K562 (cell line): ENCODE measurements at regions not wholly inside any gene's neighbourhood (a gene's known extent, or its start where the extent isn't known, plus 50 kb on each side); places are given as distances from the start of the nearest gene placed in this dataset.

Source experiments
- C11orf30 ChIP-seq: fragments of 450-650 bp; IDR thresholded peaks from 2 replicates; pipeline ENCODE4 v1.6.1; 2016; ENCODE audit warnings: low read depth, mild to moderate bottlenecking
- CEBPG ChIP-seq, 3 experiments: fragments of 200-800 bp in 1 of 3; sonication (Bioruptor generic) in 1 of 3; sonication (generic) in 1 of 3; formaldehyde crosslinking in 1 of 3; IDR thresholded peaks in 2 of 3; conservative IDR thresholded peaks in 1 of 3; 2 replicates each; pipeline versions ENCODE4 v1.6.1 to v1.8.0; 2016 to 2022; ENCODE audit warnings: missing compliant biosample characterization in 2 of 3, missing genetic modification characterization in 2 of 3, mild to moderate bottlenecking in 1 of 3, missing genetic modification reagents in 1 of 3
- ERF ChIP-seq: fragments of 450-650 bp; formaldehyde crosslinking; IDR thresholded peaks from 2 replicates; pipeline ENCODE4 v1.4.0; 2020; ENCODE audit warnings: mild to moderate bottlenecking, mixed read lengths
- EWSR1 ChIP-seq: fragments of 450-650 bp; IDR thresholded peaks from 2 replicates; pipeline ENCODE4 v1.6.1; 2018; ENCODE audit warnings: borderline replicate concordance, mild to moderate bottlenecking, low read depth, moderate library complexity; ENCODE audit not compliant: partially characterized antibody
- FOXK1 ChIP-seq: sonication (generic); formaldehyde crosslinking; IDR thresholded peaks from 2 replicates; pipeline ENCODE4 v1.8.0; 2022; ENCODE audit warnings: missing genetic modification reagents, mild to moderate bottlenecking, borderline replicate concordance
- FUS ChIP-seq: fragments of 200-400 bp; formaldehyde crosslinking; optimal IDR thresholded peaks from 2 replicates; pipeline ENCODE3; 2017; ENCODE audit warnings: low read depth, low read length
- GTF2A2 ChIP-seq: IDR thresholded peaks from 2 replicates; pipeline ENCODE4 v1.6.1; 2016; ENCODE audit warnings: mild to moderate bottlenecking, missing genetic modification characterization, missing compliant biosample characterization
- HMG20B ChIP-seq: fragments of 250-450 bp; sonication (Bioruptor Pico); IDR thresholded peaks from 2 replicates; pipeline ENCODE4 v1.5.0; 2021; ENCODE audit warnings: mild to moderate bottlenecking
- KAT8 ChIP-seq: fragments of 450-650 bp; IDR thresholded peaks from 2 replicates; pipeline ENCODE4 v1.6.1; 2016; ENCODE audit warnings: low read depth, mild to moderate bottlenecking
- MLLT1 ChIP-seq, 2 experiments: fragments of 450-650 bp; IDR thresholded peaks; 2 replicates each; pipeline ENCODE4 v1.6.1; 2016
- MTA3 ChIP-seq: fragments of 450-650 bp; formaldehyde crosslinking; IDR thresholded peaks from 2 replicates; pipeline ENCODE4 v1.6.1; 2017; ENCODE audit warnings: mild to moderate bottlenecking, borderline replicate concordance
- MYBL2 ChIP-seq, 2 experiments: fragments of 450-650 bp in 1 of 2; sonication (generic) in 1 of 2; formaldehyde crosslinking in 1 of 2; IDR thresholded peaks; 2 replicates each; pipeline versions ENCODE4 v1.6.1 to v1.8.1; 2017 to 2022; ENCODE audit warnings: borderline replicate concordance in 1 of 2, inconsistent platforms in 1 of 2, low read depth in 1 of 2, mild to moderate bottlenecking in 1 of 2, missing genetic modification reagents in 1 of 2, moderate library complexity in 1 of 2
- NR3C1 ChIP-seq: sonication (generic); formaldehyde crosslinking; IDR thresholded peaks from 2 replicates; pipeline ENCODE4 v1.8.1; 2022; ENCODE audit warnings: missing genetic modification reagents
- POLR2AphosphoS2 ChIP-seq: IDR thresholded peaks from 2 replicates; pipeline ENCODE4 v1.6.1; 2012; ENCODE audit warnings: low read length, improper control_type of control experiment
- RAD51 ChIP-seq: fragments of 450-650 bp; IDR thresholded peaks from 2 replicates; pipeline ENCODE4 v1.7.1; 2016; ENCODE audit warnings: low read depth, mild to moderate bottlenecking, borderline replicate concordance
- RBM34 ChIP-seq: fragments of 200-400 bp; formaldehyde crosslinking; IDR thresholded peaks from 2 replicates; pipeline ENCODE4 v1.6.1; 2018; ENCODE audit warnings: low read length, borderline replicate concordance; ENCODE audit not compliant: insufficient read depth
- TAF1 ChIP-seq: IDR thresholded peaks from 2 replicates; pipeline ENCODE4 v1.6.1; 2011; ENCODE audit warnings: mild to moderate bottlenecking, low read length, moderate library complexity; ENCODE audit not compliant: insufficient read depth, control insufficient read depth, severe bottlenecking; ENCODE audit errors: extremely low read depth
- TGIF2 ChIP-seq: sonication (generic); formaldehyde crosslinking; IDR thresholded peaks from 2 replicates; pipeline ENCODE4 v1.8.1; 2022; ENCODE audit warnings: mild to moderate bottlenecking, missing genetic modification reagents, moderate library complexity
- ZBTB8A ChIP-seq: fragments of 450-650 bp; IDR thresholded peaks from 2 replicates; pipeline ENCODE4 v1.6.1; 2018; ENCODE audit warnings: mild to moderate bottlenecking, moderate library complexity; ENCODE audit not compliant: partially characterized antibody
- ZNF124 ChIP-seq: sonication (generic); formaldehyde crosslinking; IDR thresholded peaks from 2 replicates; pipeline ENCODE4 v1.8.1; 2022; ENCODE audit warnings: missing genetic modification reagents
- ZNF133 ChIP-seq: fragments of 250-450 bp; sonication (Bioruptor Pico); IDR thresholded peaks from 2 replicates; pipeline ENCODE4 v1.4.0; 2020; ENCODE audit warnings: mild to moderate bottlenecking
- ZNF79 ChIP-seq: fragments of 250-450 bp; sonication (Bioruptor Pico); IDR thresholded peaks from 2 replicates; pipeline ENCODE4 v1.4.0; 2020; ENCODE audit warnings: low read depth, mild to moderate bottlenecking, moderate library complexity
- TF ChIP-seq, protein P1 (sequence below), 2 experiments: fragments of 200-800 bp in 1 of 2; sonication (Bioruptor generic) in 1 of 2; sonication (generic) in 1 of 2; formaldehyde crosslinking in 1 of 2; IDR thresholded peaks in 1 of 2; conservative IDR thresholded peaks in 1 of 2; 2 replicates each; pipeline versions ENCODE4 v1.5.0 to v1.6.1; 2016 to 2020; ENCODE audit warnings: missing compliant biosample characterization in 1 of 2, missing genetic modification characterization in 1 of 2, missing genetic modification reagents in 1 of 2
- TF ChIP-seq, protein P2 (sequence below): sonication (generic); formaldehyde crosslinking; IDR thresholded peaks from 2 replicates; pipeline ENCODE4 v1.8.0; 2022; ENCODE audit warnings: missing genetic modification reagents, mild to moderate bottlenecking, moderate library complexity, borderline replicate concordance
- TF ChIP-seq, protein P3 (sequence below): fragments of 450-650 bp; conservative IDR thresholded peaks from 2 replicates; pipeline ENCODE4 v1.6.1; 2016; ENCODE audit warnings: missing genetic modification characterization, low read depth, mild to moderate bottlenecking, missing compliant biosample characterization, moderate library complexity

DNA sequence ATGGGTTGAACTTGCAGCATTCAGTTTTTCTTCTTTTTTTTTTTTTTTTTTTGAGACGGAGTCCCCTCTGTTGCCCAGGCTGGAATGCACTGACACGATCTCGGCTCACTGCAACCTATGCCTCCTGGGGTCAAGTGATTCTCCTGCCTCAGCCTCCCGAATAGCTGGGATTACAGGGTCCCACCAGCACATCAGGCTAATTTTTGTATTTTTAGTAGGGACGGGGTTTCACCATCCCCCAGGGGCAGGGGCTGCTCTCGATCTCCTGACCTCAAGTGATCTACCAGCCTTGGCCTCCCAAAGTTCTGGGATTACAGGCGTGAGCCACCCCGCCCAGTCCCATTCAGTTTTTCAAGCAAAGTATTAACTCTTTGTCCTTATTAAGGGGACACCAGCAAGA is 117.6 kb upstream of the PRSS16 start (continued):
- TF ChIP-seq HMG20B (CRISPR knock-in tag) (no peak), RAD51 (no peak), ZBTB8A (no peak), RBM34 (no peak), FOXK1 (CRISPR knock-in tag) (no peak), ZNF124 (CRISPR knock-in tag) (no peak), ZNF79 (CRISPR knock-in tag) (no peak), ZNF133 (no peak), C11orf30 (no peak), TAF1 (peak; percentile 29), TGIF2 (CRISPR knock-in tag) (no peak), ERF (CRISPR knock-in tag) (no peak), FUS (no peak), GTF2A2 (tag) (no peak), NR3C1 (CRISPR knock-in tag) (no peak), MLLT1 (IDR thresholded peaks at IDR 0.05) (peak; percentile 78 to 88), MYBL2 (IDR thresholded peaks at IDR 0.05; ENCODE audit: low read depth) (no peak), MYBL2 (CRISPR knock-in tag; IDR thresholded peaks at IDR 0.05; ENCODE audit: borderline replicate concordance) (no peak), EWSR1 (no peak), KAT8 (no peak), CEBPG (CRISPR knock-in tag; IDR thresholded peaks at IDR 0.05) (no peak), CEBPG (tag; conservative IDR thresholded peaks at IDR 0.05 in 1 of 2, IDR thresholded peaks at IDR 0.05 in 1 of 2) (peak in 1 of 2 experiments; percentile 16; a peak in 3 of 4 replicates), POLR2AphosphoS2 (no peak), MTA3 (no peak)
- TF ChIP-seq, protein P1, sequence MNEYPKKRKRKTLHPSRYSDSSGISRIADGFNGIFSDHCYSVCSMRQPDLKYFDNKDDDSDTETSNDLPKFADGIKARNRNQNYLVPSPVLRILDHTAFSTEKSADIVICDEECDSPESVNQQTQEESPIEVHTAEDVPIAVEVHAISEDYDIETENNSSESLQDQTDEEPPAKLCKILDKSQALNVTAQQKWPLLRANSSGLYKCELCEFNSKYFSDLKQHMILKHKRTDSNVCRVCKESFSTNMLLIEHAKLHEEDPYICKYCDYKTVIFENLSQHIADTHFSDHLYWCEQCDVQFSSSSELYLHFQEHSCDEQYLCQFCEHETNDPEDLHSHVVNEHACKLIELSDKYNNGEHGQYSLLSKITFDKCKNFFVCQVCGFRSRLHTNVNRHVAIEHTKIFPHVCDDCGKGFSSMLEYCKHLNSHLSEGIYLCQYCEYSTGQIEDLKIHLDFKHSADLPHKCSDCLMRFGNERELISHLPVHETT (CRISPR knock-in tag; conservative IDR thresholded peaks at IDR 0.05 in 1 of 2, IDR thresholded peaks at IDR 0.05 in 1 of 2): no peak
- TF ChIP-seq, protein P2, sequence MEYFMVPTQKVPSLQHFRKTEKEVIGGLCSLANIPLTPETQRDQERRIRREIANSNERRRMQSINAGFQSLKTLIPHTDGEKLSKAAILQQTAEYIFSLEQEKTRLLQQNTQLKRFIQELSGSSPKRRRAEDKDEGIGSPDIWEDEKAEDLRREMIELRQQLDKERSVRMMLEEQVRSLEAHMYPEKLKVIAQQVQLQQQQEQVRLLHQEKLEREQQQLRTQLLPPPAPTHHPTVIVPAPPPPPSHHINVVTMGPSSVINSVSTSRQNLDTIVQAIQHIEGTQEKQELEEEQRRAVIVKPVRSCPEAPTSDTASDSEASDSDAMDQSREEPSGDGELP: no peak
- TF ChIP-seq, protein P3, sequence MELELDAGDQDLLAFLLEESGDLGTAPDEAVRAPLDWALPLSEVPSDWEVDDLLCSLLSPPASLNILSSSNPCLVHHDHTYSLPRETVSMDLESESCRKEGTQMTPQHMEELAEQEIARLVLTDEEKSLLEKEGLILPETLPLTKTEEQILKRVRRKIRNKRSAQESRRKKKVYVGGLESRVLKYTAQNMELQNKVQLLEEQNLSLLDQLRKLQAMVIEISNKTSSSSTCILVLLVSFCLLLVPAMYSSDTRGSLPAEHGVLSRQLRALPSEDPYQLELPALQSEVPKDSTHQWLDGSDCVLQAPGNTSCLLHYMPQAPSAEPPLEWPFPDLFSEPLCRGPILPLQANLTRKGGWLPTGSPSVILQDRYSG: no peak
